ENCODE measurements at regions not wholly inside any gene's neighbourhood (a gene's known extent, or its start where the extent isn't known, plus 50 kb on each side); places are given as distances from the start of the nearest gene placed in this dataset.
"Not testable (repeated sequence)": the region's sequence is repeated elsewhere in the genome, so short reads cannot be mapped to it uniquely, and the experiment has no call there.

GRCh38 chr14:99995700-99996356, 69.4 kb upstream of the EVL start:
- Histone ChIP-seq H3K9me3 (no peaks in the 10 kb centered on the region), H3K27me3 (no peaks in the 10 kb centered on the region), H3K36me3 (replicated peaks in 1 of 2; ENCODE audit: insufficient read depth in 1 of 2, low read depth in 2 of 2) (no peaks in the 10 kb centered on the region), H3K27ac (no peak overlapping the region), H3K4me1 (no peaks in the 10 kb centered on the region), H3K4me3 (no peak overlapping the region)
- TF ChIP-seq POLR2A (IDR thresholded peaks at IDR 0.05) (no peak), CTCF (IDR thresholded peaks at IDR 0.05) (peak; percentile 63 to 81 (median 78))
- DNase-seq: peak; percentile 71 to 80 (median 75)
- intact Hi-C loops (cut with DNase I): no loop called here
- WGBS, 2 donors: 4% methylated on average over 2 of the region's 2 CpGs
- ATAC-seq: peak; percentile 75

- TF ChIP-seq POLR2A (IDR thresholded peaks at IDR 0.05) (no peak), CTCF (IDR thresholded peaks at IDR 0.05) (no peak)
- Histone ChIP-seq H3K27ac (no peak overlapping the region), H3K27me3 (no peaks in the 10 kb centered on the region), H3K4me1 (no peaks in the 10 kb centered on the region), H3K4me3 (no peak overlapping the region), H3K9me3 (no peaks in the 10 kb centered on the region), H3K36me3 (replicated peaks in 1 of 2; ENCODE audit: insufficient read depth in 1 of 2, low read depth in 2 of 2) (no peaks in the 10 kb centered on the region)
- ATAC-seq (no peak), DNase-seq (no peak)
- intact Hi-C loops (cut with DNase I): no loop called here
- 88 to 89% methylated on average over 5 of the region's 5 CpGs for WGBS, 2 donors
Observed at GRCh38 chr14:99996951-99997571, 68.2 kb upstream of the EVL start.

- DNase-seq; H3K4me1 ChIP-seq; H3K27ac ChIP-seq; H3K9me3 ChIP-seq; H3K36me3 ChIP-seq (replicated peaks in 1 of 2; ENCODE audit: insufficient read depth in 1 of 2, low read depth in 2 of 2); ATAC-seq; intact Hi-C loops (cut with DNase I); H3K27me3 ChIP-seq; H3K4me3 ChIP-seq: not testable (repeated sequence)
- WGBS, 2 donors: 96 to 97% methylated on average over 15 of the region's 15 CpGs
Observed at GRCh38 chr14:100000398-100000797, 64.8 kb upstream of the EVL start.

GRCh38 chr14:100004392-100004791, 60.8 kb upstream of the EVL start:
- Histone ChIP-seq H3K4me3 (no peak overlapping the region), H3K9me3 (no peaks in the 10 kb centered on the region), H3K27ac (no peak overlapping the region), H3K27me3 (no peaks in the 10 kb centered on the region), H3K4me1 (no peaks in the 10 kb centered on the region), H3K36me3 (replicated peaks in 1 of 2; ENCODE audit: insufficient read depth in 1 of 2, low read depth in 2 of 2) (no peaks in the 10 kb centered on the region)
- TF ChIP-seq POLR2A (IDR thresholded peaks at IDR 0.05) (no peak), CTCF (IDR thresholded peaks at IDR 0.05) (no peak)
- WGBS, 2 donors: 95% methylated on average over 1 of the region's 1 CpG
- intact Hi-C loops (cut with DNase I): no loop called here
- DNase-seq (no peak), ATAC-seq (no peak)

- Histone ChIP-seq H3K36me3 (replicated peaks in 1 of 2; ENCODE audit: insufficient read depth in 1 of 2, low read depth in 2 of 2) (no peaks in the 10 kb centered on the region), H3K9me3 (no peaks in the 10 kb centered on the region), H3K27ac (no peak overlapping the region), H3K4me3 (no peak overlapping the region), H3K4me1 (peaks cover 10% of the 10 kb centered on the region), H3K27me3 (no peaks in the 10 kb centered on the region)
- intact Hi-C loops (cut with DNase I): no loop called here
- no peak for ATAC-seq
- DNase-seq: no peak
- WGBS, 2 donors: 43 to 57% methylated on average over 1 of the region's 1 CpG
- TF ChIP-seq POLR2A (IDR thresholded peaks at IDR 0.05) (no peak), CTCF (IDR thresholded peaks at IDR 0.05) (no peak)
Observed at GRCh38 chr14:100007254-100007653, 58.0 kb upstream of the EVL start.

GRCh38 chr14:100009802-100010201, 55.4 kb upstream of the EVL start:
- H3K27ac ChIP-seq; ATAC-seq; H3K4me3 ChIP-seq; H3K36me3 ChIP-seq (replicated peaks in 1 of 2; ENCODE audit: insufficient read depth in 1 of 2, low read depth in 2 of 2); intact Hi-C loops (cut with DNase I); H3K27me3 ChIP-seq; DNase-seq; H3K9me3 ChIP-seq: not testable (repeated sequence)
- WGBS, 2 donors: 15 to 29% methylated on average over 2 of the region's 2 CpGs
- H3K4me1 ChIP-seq: peaks cover 16% of the 10 kb centered on the region
